ENCODE measurements at regions not wholly inside any gene's neighbourhood (a gene's known extent, or its start where the extent isn't known, plus 50 kb on each side); places are given as distances from the start of the nearest gene placed in this dataset.

DNA sequence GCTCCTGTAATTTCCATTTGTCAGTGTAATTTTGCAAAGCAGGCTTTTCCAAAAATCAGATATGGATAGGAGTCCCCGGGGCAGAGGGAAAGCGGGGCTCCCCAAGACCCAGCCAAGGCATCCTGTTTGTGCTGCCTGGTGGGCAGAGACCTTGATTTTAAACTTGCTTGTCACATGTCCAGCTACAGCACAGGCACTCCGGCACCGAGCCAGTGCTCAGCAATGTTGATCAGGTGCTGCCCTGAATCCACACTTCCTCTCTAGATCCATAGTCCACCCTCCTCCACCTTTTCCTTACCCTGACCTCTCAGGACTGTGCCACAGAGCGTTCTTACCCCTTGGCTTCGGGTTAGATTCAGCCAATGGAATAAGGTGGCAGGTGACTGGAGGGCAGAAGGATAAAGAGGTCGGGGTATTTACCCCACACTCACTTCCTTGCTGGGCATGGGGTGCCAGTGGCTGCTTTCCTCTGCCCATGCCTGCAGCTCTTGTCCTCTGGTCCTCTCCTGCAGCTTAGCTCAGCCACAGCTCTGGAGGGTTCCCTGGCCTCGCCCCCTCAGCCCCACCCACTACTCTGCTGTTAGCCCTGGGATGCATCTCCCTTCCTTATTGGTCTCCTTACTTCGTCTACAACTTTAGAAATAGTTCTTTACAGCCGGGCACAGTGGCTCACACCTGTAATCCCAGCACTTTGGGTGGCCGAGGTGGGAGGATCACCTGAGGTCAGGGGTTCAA lies 80.1 kb downstream of the IRF2BPL start:
- no peak for DNase-seq

DNA sequence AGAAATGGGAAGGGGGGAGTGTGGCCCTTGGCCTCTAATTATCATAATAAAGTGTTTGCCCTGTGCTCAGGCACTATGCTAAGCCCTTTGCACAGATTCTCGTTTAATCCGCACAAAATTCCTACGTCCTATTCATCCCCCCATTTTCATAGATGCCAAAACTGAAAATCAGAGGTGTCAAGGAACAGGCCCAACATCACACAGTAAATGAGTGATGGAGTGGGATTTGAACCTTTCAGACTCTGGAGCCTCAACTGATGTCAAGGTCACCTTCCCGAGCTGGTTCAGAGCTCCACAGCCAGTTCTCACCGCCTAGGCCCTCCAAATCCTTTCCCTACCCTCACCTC lies 80.7 kb downstream of the IRF2BPL start:
- no peak for DNase-seq

DNA sequence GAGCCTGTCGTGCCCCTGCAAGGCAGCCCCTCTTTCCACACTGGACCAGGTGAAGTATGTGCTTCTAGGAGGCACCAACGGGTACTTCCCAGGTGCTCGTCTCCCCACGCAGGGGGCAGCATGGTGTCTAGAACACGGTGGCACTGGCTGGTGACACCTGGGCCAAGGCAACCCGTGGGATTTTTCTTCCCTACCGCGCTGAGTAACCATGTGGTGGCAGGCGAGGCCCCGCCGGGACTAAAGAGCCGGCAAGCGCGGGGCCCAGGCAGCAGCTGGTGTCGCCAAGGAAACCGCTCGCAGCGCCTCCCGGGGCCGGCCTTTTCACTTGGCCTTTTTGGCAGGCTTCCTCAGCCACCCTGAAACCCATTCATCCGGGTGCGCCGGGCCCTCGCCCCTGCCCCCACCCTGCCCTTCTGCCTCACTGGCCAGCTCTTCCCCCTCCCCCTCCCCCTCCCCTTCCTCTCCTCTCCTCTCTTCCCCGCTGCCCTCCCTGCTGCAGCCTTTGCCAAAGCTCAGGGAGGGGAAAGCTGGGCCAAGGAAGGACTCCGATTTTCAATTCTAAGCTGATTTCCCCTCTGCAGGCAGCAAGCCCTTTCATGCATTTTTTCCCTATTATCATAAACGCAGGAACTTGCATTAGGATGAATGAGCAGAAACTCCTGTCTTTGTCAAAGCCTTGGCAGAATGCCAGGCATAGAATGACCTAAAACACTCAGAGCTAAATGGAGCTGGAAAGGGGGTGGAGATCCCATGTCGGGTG lies 81.2 kb downstream of the IRF2BPL start:
- peak; percentile 82 for DNase-seq

DNA sequence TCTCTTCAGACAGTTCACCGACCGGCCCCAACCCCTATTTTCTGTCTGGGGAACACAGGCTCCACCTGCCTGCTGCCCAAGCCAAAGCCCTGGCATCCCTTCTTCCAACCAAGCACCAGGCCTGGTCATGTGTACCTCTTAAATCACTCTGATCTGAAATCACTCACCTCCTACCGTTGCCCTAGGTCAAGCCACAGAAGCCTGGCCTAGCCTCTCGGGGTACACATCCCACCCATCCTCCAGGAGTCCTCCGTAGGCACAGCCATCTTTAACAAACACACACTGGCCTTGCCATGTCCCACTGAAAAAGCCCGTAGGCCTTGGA lies 81.8 kb downstream of the IRF2BPL start:
- no peak for DNase-seq

DNA sequence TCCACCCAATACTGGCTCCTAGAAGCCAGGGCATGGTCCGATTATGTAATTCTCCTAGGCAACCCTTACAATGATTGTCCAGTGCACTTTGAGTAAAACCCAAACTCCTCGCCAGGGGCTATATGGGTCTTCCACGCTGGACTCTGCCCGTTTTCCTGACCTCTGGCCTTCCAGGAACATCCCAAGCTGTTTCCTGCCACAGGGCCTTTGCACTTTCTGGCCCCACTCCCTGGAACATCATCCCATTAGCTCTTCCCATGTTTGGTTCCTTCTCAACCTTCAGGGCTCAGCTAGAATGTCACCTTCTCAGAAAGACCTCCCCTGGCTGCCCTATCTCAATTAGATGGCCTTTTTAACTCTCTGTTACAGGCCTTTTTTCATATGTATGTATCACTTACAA lies 85.4 kb downstream of the IRF2BPL start:
- DNase-seq: no peak

DNA sequence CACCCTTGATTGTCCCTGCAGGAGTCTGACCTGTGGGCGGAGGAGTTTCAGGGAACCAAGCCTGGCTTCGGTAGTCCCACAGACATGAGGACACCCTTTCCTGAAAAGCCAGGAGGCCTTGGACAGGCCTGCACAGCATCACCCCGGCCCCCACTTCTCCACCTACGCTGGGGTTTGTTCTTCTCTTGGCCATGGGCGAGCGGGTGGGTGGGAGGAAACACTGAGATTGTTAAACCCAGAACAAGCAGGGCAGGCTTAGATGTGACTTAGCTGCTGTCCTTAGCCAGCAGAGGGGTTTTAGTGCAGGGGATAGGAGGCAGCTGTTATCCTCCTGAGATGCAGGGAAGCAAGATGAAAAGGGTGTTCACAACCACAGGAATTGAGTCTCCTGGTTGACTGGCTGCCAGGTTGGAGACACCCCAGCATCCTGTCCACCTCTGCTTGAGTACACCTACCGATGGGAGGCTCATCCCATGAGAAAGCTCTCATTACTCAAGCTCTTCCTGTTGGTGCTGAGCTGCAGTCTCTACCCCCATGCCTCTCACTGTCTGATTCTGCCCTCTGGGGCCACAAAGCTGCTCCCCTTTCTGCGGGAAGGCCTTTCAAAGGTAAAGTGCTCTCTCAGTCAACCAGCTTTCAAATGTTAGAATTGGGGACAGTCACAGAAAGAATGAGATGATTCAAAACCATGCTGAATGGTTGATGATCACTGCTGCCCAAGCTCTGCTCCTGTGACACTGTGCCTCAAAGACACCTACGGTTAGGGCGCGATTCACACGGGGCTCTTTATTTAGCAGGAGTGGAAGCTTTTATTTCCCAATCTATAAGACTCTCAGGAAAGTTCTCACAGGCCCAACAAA lies 86.3 kb downstream of the IRF2BPL start:
- DNase-seq: no peak

DNA sequence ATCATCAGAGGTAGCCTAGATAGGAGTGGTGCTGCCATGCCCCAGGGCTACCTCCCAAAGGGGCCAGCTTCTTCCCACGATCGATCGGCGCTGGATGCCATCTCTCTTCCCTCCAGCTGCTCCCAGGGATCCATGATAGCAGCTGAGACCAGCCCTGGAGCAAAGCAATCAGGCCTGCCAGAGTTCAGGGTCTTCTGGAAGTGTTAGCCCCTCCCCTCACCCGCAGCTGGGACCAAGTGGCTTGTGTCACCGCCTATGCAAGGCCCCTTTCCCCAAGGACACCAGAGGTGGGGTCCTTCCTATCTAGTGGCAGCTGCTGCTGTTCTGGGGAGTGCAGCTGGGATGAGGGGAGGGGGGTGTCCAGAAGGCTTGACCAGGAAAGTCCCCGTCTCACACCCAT lies 87.0 kb downstream of the IRF2BPL start:
- DNase-seq: no peak

DNA sequence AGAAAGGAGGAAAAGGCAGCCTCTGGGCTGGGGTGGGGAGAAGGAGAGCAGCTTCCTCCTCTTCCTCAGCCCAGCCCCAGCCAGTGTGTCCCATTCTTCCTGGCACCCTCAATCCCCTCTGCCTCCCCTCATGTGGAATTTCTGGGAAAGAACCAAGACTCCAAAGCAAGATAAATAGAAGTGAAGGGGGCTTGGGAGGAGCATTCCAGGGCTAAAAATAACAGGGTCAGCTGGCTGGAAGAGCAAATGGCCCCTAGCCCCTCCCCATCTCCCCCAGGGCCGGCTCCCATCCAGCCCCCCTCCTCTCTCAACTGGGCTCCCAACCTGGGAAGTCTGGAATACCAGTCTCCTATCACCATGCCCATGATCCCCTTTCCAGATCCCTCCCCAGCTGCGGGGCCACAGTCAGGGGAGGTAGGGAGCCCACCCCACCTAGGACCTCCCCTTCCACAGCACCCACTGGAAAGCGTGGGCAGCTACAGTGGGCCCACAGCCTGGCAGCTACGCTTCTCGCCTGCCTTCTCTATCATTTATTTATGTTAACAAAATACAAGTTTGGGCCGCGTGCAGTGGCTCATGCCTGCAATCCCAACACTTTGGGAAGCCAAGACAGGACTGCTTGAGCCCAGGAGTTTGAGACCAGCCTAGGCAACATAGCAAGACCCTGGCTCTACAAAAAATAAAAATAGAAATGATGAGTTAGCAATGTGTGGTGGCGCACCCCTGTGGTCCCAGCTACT lies 88.3 kb downstream of the IRF2BPL start:
- DNase-seq: no peak

DNA sequence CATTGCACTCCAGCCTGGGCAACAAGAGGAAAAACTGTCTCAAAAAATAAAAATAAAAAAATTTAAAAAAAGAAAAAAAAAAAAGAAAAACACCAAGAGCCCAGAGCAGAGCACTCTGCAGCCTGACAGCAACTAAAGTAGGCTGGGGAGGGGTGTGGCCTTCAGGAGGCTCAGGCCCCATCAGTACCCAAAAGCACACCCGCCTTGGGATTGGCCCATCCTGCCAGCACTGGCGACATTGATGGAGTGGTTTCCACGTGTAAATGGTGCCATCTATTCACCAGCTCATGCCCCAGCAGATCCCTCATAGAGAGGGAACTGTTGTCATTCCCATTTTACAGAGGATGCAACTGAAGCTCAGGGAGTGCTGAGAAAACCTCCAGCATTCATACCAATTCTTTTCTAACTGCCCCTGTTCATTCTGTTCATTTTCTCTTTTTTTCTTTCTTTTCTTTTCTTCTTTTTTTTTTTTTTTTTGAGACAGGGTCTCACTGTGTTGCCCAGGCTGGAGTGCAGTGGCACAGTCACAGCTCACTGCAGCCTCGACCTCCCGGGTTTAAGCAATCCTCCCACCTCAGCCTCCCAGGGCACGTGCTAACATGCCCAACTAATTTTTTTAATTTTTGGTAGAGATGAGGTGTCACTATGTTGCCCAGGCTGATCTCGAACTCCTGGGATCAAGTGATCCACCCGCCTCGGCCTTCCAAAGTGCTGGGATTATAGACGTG lies 89.3 kb downstream of the IRF2BPL start:
- DNase-seq: no peak

DNA sequence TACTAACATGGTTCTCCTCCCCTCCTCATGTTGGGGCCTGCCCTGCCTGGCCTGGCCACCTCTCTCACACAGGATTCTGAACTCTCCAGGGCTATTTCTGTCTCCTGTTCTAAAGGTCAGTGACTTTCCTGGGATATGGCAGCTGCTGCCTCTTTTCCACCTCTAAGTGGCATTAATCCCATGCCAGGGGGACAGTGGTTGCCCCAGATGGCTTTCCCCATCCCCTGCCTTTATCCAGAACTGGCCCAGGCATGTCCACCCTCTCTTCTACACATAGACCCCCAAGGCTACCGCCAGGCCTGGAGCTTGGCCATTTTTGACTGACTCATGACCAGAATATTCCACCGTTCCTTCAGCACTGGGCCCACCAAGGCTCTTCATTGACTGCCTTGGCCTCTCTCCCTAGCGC lies 90.4 kb downstream of the IRF2BPL start:
- no peak for DNase-seq

DNA sequence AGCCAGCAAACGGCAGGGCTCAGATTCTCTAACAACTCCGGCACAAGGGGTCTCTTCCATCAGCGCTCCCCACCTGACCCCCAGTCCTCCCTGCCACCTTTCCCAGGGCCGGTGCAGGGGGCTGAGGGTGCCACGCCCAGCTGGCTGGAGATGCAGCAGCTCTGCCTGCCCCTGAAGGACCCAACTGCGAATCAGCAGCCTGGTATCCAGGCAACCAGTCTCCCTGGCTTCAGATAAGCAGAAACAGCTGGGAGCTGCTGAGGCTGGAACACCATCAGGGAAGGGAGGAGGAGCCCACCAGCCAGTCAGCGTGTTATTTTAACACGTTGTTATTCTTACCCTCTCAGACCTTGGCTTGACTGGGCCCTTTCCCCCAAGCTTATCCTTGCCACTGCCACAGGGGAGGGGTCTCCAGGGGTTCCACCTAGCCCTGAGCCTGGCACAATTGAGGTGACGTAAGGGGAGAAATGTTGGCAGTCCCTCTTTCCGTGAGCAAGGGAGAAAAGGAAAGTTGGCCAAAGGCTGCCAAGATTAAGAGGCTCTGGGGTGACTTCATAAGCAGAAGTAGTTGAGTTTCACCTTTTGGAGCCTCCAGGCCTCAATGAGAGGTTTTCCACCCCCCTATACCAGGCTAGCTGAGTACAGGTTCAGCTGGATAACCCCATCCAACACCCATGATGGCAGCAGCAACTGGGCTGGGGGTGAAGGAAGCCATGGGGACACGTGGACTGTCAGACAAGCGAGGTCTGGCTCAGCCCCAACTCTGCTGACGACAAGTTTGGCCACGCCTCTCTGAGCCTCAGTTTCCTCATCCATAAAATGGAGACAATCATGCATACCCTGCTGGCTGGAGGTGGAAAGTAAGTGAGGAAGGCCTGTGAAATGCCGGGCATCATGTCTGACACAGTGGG lies 91.1 kb downstream of the IRF2BPL start:
- no peak for DNase-seq

DNA sequence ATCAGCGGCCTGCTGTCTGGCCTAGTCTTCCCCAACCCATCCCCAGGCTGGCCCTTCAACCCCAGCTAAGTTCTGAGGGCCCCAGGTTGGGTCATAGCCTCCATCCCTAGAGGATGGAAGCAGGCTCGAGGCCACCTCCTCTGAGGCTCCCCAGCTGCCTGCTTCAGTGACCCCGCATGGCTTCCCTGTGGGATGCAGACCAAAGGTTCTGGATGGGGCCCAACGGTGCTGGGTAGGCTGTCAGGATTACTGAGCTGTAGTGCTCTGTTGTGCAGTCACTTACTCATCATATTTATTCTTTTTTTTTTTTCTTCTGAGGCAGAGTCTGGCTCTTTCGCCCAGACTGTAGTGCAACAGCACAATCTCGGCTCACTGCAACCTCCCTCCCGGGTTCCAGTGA lies 92.0 kb downstream of the IRF2BPL start:
- DNase-seq: no peak

DNA sequence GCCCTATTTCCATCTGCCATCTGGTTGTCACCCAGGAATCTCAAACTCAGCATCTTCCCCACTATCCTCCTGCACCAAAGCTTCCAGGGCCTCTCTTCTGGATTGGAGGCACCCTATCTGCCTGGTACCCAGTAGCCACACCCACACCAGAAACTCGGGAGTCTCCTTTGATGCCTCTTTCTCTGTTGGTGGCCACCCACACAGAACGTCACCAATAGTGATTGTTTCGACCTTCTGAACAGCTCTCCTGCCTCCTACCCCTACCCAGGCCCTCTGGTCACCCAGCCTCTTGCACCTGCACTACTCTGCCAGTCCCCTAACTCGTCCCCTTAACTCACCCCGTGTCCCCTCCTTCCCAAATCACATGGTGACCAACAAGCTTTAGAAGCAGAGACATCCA lies 95.0 kb downstream of the IRF2BPL start:
- DNase-seq: no peak

DNA sequence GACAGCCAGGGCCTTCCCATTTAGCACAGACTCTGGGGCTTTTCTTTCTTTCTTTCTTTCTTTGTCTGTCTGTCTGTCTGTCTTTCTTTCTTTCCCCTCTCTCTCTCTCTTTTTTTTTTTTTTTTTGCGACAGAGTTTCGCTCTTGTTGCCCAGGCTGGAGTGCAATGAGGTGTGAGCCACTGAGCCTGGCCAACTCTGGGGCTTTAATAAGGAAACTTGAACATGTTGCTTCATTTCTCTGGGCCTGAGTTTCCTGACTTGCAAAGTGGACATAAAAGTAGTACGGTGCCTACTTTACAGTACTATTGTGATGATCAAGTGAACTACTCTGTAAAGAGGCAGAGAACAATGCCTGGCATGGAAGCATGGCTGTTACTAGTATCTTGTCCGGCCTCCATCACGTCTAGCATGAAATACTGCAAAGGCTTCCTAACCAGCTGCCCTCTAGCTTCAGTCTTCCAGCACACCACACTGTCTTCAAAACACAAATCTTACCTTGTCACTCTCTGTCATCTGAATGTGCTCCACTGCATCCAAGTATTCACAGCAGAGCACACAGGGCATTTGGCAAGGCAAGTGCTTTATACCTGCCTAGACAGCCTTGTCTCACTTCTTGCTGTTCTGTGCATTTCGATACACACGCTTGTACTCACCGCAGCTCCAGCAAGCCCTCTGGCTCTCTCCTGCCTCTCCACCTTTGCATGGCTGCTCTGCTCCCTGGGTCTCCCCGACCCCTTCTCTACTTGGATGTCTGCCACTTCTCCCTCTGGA lies 96.7 kb downstream of the IRF2BPL start:
- no peak for DNase-seq

DNA sequence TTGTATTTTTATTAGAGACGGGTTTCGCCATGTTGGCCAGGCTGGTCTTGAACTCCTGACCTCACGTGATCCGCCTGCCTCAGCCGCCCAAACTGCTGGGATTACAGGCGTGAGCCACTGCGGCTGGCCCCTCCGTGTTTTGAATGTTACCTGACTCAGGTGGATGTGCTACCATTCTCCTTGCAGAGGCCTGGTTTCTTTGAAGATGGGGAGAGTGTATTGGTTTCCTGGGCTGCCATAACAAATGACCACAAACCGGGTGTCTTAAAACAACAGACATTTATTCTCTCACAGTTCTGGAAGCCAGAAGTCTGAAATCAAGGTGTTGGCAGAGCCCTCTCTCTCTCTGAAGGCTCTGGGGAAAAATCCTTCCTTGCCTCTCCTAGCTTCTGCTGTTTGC lies 98.0 kb downstream of the IRF2BPL start:
- no peak for DNase-seq

DNA sequence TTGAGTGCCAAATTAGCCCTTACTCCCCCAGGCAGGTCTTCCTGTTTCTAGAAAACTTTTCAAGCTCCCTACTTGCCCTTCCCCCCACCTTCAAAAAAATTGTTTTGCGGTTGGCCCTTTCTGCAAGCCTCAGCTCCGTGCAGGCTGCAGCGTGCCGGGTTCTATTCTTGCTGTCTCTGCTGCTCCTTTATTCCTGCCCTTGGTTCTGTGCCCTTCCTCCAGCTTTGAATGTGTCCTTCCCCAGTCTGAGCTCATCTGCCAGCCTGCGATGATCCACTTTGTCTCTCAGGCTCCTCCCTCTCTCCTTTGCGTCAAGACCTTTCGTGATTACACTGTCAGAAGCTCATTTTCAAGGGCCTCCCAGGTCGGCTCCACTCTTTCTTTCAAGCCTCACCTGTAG lies 98.6 kb downstream of the IRF2BPL start:
- peak; percentile 71 for DNase-seq

DNA sequence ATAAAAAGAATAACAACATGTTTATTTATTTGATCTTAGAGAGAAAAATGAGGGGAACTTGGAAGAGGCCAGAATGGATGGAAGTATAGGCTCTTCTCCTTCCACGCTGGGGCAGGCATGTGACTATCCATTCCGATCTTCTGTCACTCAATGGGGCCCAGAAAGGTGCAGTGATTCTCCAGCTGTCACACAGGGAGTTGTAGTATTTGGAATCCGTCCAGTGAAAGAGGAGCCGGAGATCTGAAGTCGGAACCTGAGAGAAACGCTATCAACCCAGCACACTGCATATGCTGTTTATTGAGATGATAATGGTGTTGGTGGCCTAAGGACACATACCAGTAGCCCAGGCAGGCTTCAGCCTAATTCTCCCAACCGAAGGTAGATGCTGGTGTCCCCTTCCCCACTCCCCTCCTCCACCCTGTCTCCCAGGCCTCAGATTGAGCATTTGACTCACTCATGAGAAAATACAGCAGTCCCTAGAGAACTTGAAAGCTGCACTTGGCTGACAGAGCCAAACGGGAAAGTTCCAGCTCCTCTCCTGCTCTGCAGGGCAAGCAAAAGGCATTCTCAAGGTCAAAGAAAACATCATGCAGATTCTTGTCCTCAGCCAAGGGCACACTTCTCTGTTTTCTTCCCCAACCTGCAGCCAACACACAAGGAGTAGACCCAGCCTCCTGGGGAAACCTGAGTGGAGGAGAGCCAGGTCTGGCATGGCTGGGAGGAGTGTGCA lies 100.4 kb downstream of the IRF2BPL start:
- no peak for DNase-seq

DNA sequence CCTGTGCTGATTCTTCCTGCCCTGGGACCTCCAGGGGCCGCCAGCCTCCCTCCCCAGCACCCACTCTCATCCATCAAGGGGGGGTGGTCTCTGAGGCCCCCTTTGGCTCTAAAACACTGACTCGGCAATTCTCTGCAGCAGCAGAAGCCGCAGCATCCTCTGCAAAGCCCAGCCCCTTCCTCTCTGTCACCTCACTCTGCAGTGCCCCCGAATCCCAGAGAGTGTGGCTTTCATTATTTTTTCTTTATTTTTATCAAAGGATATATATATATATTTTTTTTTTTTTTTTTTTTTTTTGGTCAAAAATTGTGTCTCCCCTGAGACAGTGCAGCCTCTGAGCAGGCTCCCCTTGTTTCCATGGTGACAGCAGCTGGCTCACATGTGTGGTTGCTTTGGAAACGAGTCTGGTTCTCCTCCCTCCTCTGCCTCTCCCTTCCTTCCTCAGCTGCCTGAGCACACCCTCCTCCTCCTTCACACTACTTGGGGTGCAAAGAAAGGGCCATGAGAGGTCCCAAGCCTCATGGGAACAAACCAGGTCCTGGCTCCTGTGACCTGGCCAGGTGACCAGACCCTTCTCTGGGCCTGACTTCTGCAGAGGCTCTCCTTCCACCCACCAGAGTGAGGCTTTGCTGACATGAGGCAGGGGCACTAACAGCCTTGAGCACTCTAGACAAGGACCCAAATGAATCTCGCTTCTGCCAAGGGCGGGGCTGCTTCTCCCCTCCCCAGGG lies 100.5 kb downstream of the LRRC74A start:
- DNase-seq: peak; percentile 84

DNA sequence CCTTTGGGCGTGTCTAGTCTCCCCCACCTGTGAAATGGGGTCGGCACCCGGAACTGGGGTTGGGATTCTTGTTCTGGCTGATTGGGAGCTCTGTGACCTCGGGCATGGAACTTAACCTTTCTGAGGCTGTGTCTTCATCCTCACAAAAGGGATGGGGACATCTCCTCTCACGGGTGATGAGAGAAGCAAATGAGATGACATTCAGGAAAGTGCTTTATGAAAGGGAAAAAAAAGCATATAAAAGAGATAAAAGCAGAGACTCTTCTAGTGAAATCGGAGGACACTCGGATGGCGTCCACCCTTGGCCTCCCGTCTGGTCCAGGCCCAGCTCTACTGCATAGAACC lies 98.9 kb downstream of the LRRC74A start:
- no peak for DNase-seq
